ENCODE measurements at regions not wholly inside any gene's neighbourhood (a gene's known extent, or its start where the extent isn't known, plus 50 kb on each side); places are given as distances from the start of the nearest gene placed in this dataset.

- TF ChIP-seq CTCF (IDR thresholded peaks at IDR 0.05) (no peak), EZH2 (IDR thresholded peaks at IDR 0.05) (no peak)
These were observed 500.1 kb upstream of the LRATD1 start for GRCh38 chr2:14132386-14132785.
